ENCODE measurements at regions not wholly inside any gene's neighbourhood (a gene's known extent, or its start where the extent isn't known, plus 50 kb on each side); places are given as distances from the start of the nearest gene placed in this dataset.
A peak's percentile ranks its signal among the peaks of the same experiment; 100 is the strongest.

- peak; percentile 22 for DNase-seq (ENCODE audit: low read depth)
These were observed 904.8 kb upstream of the CHAC2 start for GRCh38 chr2:52862801-52863200.

- no peak for DNase-seq (ENCODE audit: low read depth)
These were observed 906.0 kb upstream of the CHAC2 start for GRCh38 chr2:52861596-52861995.

- no peak for DNase-seq (ENCODE audit: low read depth)
These were observed 908.5 kb upstream of the CHAC2 start for GRCh38 chr2:52859065-52859464.

- no peak for DNase-seq (ENCODE audit: low read depth)
These were observed 909.9 kb upstream of the CHAC2 start for GRCh38 chr2:52857722-52858121.

- no peak for DNase-seq (ENCODE audit: low read depth)
These were observed 915.6 kb upstream of the CHAC2 start for GRCh38 chr2:52852006-52852405.

- peak; percentile 4 for DNase-seq (ENCODE audit: low read depth)
These were observed 922.7 kb upstream of the CHAC2 start for GRCh38 chr2:52844701-52845423.

GRCh38 chr2:52835909-52836308, 931.7 kb upstream of the CHAC2 start:
- no peak for DNase-seq (ENCODE audit: low read depth)

- no peak for DNase-seq (ENCODE audit: low read depth)
These were observed 936.4 kb upstream of the CHAC2 start for GRCh38 chr2:52831216-52831615.

- DNase-seq (ENCODE audit: low read depth), result no peak
These were observed 939.5 kb upstream of the CHAC2 start for GRCh38 chr2:52828112-52828511.

GRCh38 chr2:52821631-52822030, 946.0 kb upstream of the CHAC2 start:
- no peak for DNase-seq (ENCODE audit: low read depth)

GRCh38 chr2:52818958-52819357, 948.6 kb upstream of the CHAC2 start:
- no peak for DNase-seq (ENCODE audit: low read depth)

GRCh38 chr2:52810460-52810859, 957.1 kb upstream of the CHAC2 start:
- DNase-seq (ENCODE audit: low read depth), result peak; percentile 7

GRCh38 chr2:52805901-52806410, 961.6 kb upstream of the CHAC2 start:
- no peak for DNase-seq (ENCODE audit: low read depth)

GRCh38 chr2:52794581-52794980, 973.0 kb upstream of the CHAC2 start:
- no peak for DNase-seq (ENCODE audit: low read depth)

- DNase-seq (ENCODE audit: low read depth), result no peak
These were observed 988.2 kb upstream of the CHAC2 start for GRCh38 chr2:52779446-52779845.

GRCh38 chr2:52776571-52776970, 991.0 kb upstream of the CHAC2 start:
- DNase-seq (ENCODE audit: low read depth), result no peak

- no peak for DNase-seq (ENCODE audit: low read depth)
These were observed 991.9 kb upstream of the CHAC2 start for GRCh38 chr2:52775674-52776073.

- no peak for DNase-seq (ENCODE audit: low read depth)
These were observed 1001.9 kb upstream of the CHAC2 start for GRCh38 chr2:52765735-52766134.

GRCh38 chr2:52749764-52750163, 1017.8 kb upstream of the CHAC2 start:
- DNase-seq (ENCODE audit: low read depth), result no peak

GRCh38 chr2:52745144-52745543, 1022.5 kb upstream of the CHAC2 start:
- DNase-seq (ENCODE audit: low read depth), result no peak

- DNase-seq (ENCODE audit: low read depth), result no peak
These were observed 1034.7 kb upstream of the CHAC2 start for GRCh38 chr2:52732849-52733395.

- DNase-seq (ENCODE audit: low read depth), result no peak
These were observed 1043.0 kb upstream of the CHAC2 start for GRCh38 chr2:52724585-52724984.

- DNase-seq (ENCODE audit: low read depth), result no peak
These were observed 1049.8 kb upstream of the CHAC2 start for GRCh38 chr2:52717836-52718235.
